Endothelial cell of umbilical vein (primary cell): ENCODE measurements at regions not wholly inside any gene's neighbourhood (a gene's known extent, or its start where the extent isn't known, plus 50 kb on each side); places are given as distances from the start of the nearest gene placed in this dataset.

Experiments used
- BruUV-seq: library from RNA; stranded (reverse); fragments of 400-500 nt; replicated peaks from 2 replicates; lab custom pipeline; 2021; lab: Mats Ljungman, UMichigan
- CTCF ChIA-PET: fragments of 300-600, 350-600 bp; sonication (Branson Sonifier 250); formaldehyde crosslinking; loops from one replicate; lab custom pipeline; 2021; ENCODE audit warnings: antibody characterized with exemption, inconsistent platforms; lab: Charles Lee
- POLR2A ChIA-PET: fragments of 300-600, 350-600 bp; sonication (Branson Sonifier 250); formaldehyde crosslinking; loops from one replicate; lab custom pipeline; 2021; ENCODE audit warnings: antibody characterized with exemption, inconsistent platforms; lab: Charles Lee
- DNase-seq: peaks from one replicate; pipeline ENCODE4 v3.0.0-alpha.2; 2011; ENCODE audit warnings: low read depth, low spot score
- FAIRE-seq: peaks from 2 replicates; lab custom pipeline; 2011; peaks lifted over from hg19 to GRCh38; lab: Jason Lieb, UNC
- H2AFZ ChIP-seq: 2 replicates; pipeline ENCODE4 v1.6.0; 2012; ENCODE audit warnings: low read depth, low read length, control low read depth, inconsistent platforms
- H3K27ac ChIP-seq: 2 replicates; pipeline ENCODE4 v1.5.1; 2011; ENCODE audit warnings: low read depth, mild to moderate bottlenecking, control low read depth, low read length, moderate library complexity; ENCODE audit not compliant: insufficient read depth
- H3K27me3 ChIP-seq, 2 experiments: 2 replicates each; pipeline versions ENCODE4 v1.6.0 to v1.6.1; 2011; ENCODE audit warnings: low read length in 2 of 2, mixed read lengths in 1 of 2; ENCODE audit not compliant: control insufficient read depth in 2 of 2, insufficient read depth in 2 of 2
- H3K36me3 ChIP-seq, 2 experiments: 2 replicates in 1 of 2; 3 replicates in 1 of 2; pipeline ENCODE4 v1.5.1; 2011; ENCODE audit warnings: low read length in 2 of 2, mild to moderate bottlenecking in 1 of 2, moderate library complexity in 1 of 2; ENCODE audit not compliant: control insufficient read depth in 2 of 2, insufficient read depth in 2 of 2; ENCODE audit errors: extremely low read depth in 1 of 2
- H3K4me1 ChIP-seq: 3 replicates; pipeline ENCODE4 v1.5.1; 2011; ENCODE audit warnings: mild to moderate bottlenecking, low read length; ENCODE audit not compliant: control insufficient read depth, insufficient read depth; ENCODE audit errors: extremely low read depth
- H3K4me2 ChIP-seq: 2 replicates; pipeline ENCODE4 v1.6.1; 2011; ENCODE audit warnings: low read length, control low read depth, mixed read lengths; ENCODE audit not compliant: insufficient read depth
- H3K4me3 ChIP-seq, 3 experiments: fragments of 200-600 bp in 1 of 3; sonication (generic), shearing (Covaris generic) in 1 of 3; replicated peaks in 1 of 3; 2 replicates each; pipeline ENCODE4 v1.5.1; 2011 to 2016; ENCODE audit warnings: control low read depth in 3 of 3, low read length in 3 of 3, mild to moderate bottlenecking in 2 of 3, inconsistent platforms in 1 of 3, low read depth in 1 of 3, moderate library complexity in 1 of 3; ENCODE audit not compliant: insufficient read depth in 1 of 3
- H3K79me2 ChIP-seq: 2 replicates; pipeline ENCODE4 v1.6.0; 2012; ENCODE audit warnings: low read length, inconsistent platforms; ENCODE audit not compliant: control insufficient read depth, insufficient read depth
- H3K9ac ChIP-seq: replicated peaks from 2 replicates; pipeline ENCODE3; 2011; ENCODE audit warnings: low read length, control low read depth; ENCODE audit not compliant: insufficient read depth; ENCODE audit errors: extremely low read depth
- H3K9me1 ChIP-seq: replicated peaks from 3 replicates; pipeline ENCODE4 v1.6.0; 2011; ENCODE audit warnings: mild to moderate bottlenecking, low read length; ENCODE audit not compliant: control insufficient read depth, insufficient read depth; ENCODE audit errors: extremely low read depth
- H3K9me3 ChIP-seq: replicated peaks from 2 replicates; pipeline ENCODE4 v1.5.1; 2012; ENCODE audit warnings: low read length, inconsistent platforms; ENCODE audit not compliant: control insufficient read depth, insufficient read depth
- H4K20me1 ChIP-seq: replicated peaks from 2 replicates; pipeline ENCODE3; 2011; ENCODE audit warnings: mild to moderate bottlenecking, low read length; ENCODE audit not compliant: control insufficient read depth, insufficient read depth; ENCODE audit errors: extremely low read depth
- EZH2 ChIP-seq: IDR thresholded peaks from 2 replicates; pipeline ENCODE4 v1.6.1; 2012; ENCODE audit warnings: borderline replicate concordance, low read depth, mild to moderate bottlenecking, moderate library complexity, low read length, inconsistent platforms; ENCODE audit not compliant: severe bottlenecking
- FOS ChIP-seq: IDR thresholded peaks from 2 replicates; pipeline ENCODE4 v1.6.1; 2011; ENCODE audit warnings: mild to moderate bottlenecking, low read length, moderate library complexity, borderline replicate concordance; ENCODE audit not compliant: insufficient read depth
- GATA2 ChIP-seq: IDR thresholded peaks from 2 replicates; pipeline ENCODE4 v1.7.0; 2011; ENCODE audit warnings: low read depth, mild to moderate bottlenecking, moderate library complexity, mixed read lengths, low read length; ENCODE audit not compliant: insufficient read length, insufficient read depth
- JUN ChIP-seq: IDR thresholded peaks from 2 replicates; pipeline ENCODE4 v1.6.1; 2011; ENCODE audit warnings: borderline replicate concordance, low read depth; ENCODE audit not compliant: insufficient read length, insufficient read depth
- MAX ChIP-seq: IDR thresholded peaks from 2 replicates; pipeline ENCODE4 v1.6.1; 2011; ENCODE audit not compliant: insufficient read depth, insufficient read length
- MYC ChIP-seq: IDR thresholded peaks from one replicate; pipeline ENCODE4 v1.6.1; 2011; ENCODE audit warnings: mild to moderate bottlenecking, low read depth, low read length
- POLR2AphosphoS5 ChIP-seq: IDR thresholded peaks from 2 replicates; pipeline ENCODE4 v1.6.1; 2012; ENCODE audit warnings: low read depth, mild to moderate bottlenecking, control low read depth, low read length, moderate library complexity; ENCODE audit not compliant: insufficient read depth
- dilution Hi-C: fragments of 300-500 bp; cut with MboI; formaldehyde crosslinking; loops from one replicate; pipeline ENCODE4 v1.15.0; 2019; ENCODE audit warnings: low sequenced_read_pairs; ENCODE audit not compliant: extremely low pct_ligation_motif_present
- intact Hi-C: fragments of 100-400 bp; cut with micrococcal nuclease; formaldehyde crosslinking; loops from one replicate; pipeline ENCODE4 v1.10.0; 2022
- TF ChIP-seq, protein P1 (sequence below), 2 donors: IDR thresholded peaks; 1 replicate in 1 of 2; 2 replicates in 1 of 2; pipeline ENCODE4 v1.5.1; 2011; ENCODE audit warnings: low read length in 2 of 2, mild to moderate bottlenecking in 2 of 2, moderate library complexity in 2 of 2, control low read depth in 1 of 2, inconsistent platforms in 1 of 2, low read depth in 1 of 2; ENCODE audit not compliant: insufficient read depth in 1 of 2; ENCODE audit errors: extremely low read depth in 1 of 2

- Histone ChIP-seq H3K4me1 (no peaks in the 10 kb centered on the region), H3K36me3 (no peaks in the 10 kb centered on the region), H3K9me3 (peaks cover 2% of the 10 kb centered on the region), H3K4me3 (no peak overlapping the region), H3K9me1 (no peaks in the 10 kb centered on the region), H3K4me2 (no peak overlapping the region), H3K9ac (no peak overlapping the region), H3K79me2 (no peaks in the 10 kb centered on the region), H3K27me3 (no peaks in the 10 kb centered on the region), H4K20me1 (no peaks in the 10 kb centered on the region), H2AFZ (no peak overlapping the region), H3K27ac (no peak overlapping the region)
- DNase-seq = no peak
- TF ChIP-seq JUN (no peak), MYC (no peak), FOS (no peak), MAX (no peak), POLR2AphosphoS5 (no peak), GATA2 (no peak), EZH2 (no peak)
- TF ChIP-seq, protein P1, sequence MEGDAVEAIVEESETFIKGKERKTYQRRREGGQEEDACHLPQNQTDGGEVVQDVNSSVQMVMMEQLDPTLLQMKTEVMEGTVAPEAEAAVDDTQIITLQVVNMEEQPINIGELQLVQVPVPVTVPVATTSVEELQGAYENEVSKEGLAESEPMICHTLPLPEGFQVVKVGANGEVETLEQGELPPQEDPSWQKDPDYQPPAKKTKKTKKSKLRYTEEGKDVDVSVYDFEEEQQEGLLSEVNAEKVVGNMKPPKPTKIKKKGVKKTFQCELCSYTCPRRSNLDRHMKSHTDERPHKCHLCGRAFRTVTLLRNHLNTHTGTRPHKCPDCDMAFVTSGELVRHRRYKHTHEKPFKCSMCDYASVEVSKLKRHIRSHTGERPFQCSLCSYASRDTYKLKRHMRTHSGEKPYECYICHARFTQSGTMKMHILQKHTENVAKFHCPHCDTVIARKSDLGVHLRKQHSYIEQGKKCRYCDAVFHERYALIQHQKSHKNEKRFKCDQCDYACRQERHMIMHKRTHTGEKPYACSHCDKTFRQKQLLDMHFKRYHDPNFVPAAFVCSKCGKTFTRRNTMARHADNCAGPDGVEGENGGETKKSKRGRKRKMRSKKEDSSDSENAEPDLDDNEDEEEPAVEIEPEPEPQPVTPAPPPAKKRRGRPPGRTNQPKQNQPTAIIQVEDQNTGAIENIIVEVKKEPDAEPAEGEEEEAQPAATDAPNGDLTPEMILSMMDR (IDR thresholded peaks at IDR 0.05; ENCODE audit: extremely low read depth in 1 of 2, insufficient read depth in 1 of 2, low read depth in 1 of 2, low read length in 2 of 2) = no peak
- ChIA-PET POLR2A (no interaction called here), CTCF (no interaction called here)
- FAIRE-seq = no peak
- intact Hi-C loops (no loop called here), dilution Hi-C loops (no loop called here)
- no TSS peak for BruUV-seq
These were observed 715.7 kb upstream of the SORCS1 start for GRCh38 chr10:107880185-107880584.
